Skin of body (tissue), 1 donor: ENCODE measurements at regions not wholly inside any gene's neighbourhood (a gene's known extent, or its start where the extent isn't known, plus 50 kb on each side); places are given as distances from the start of the nearest gene placed in this dataset.
"Not testable (repeated sequence)": the region's sequence is repeated elsewhere in the genome, so short reads cannot be mapped to it uniquely, and the experiment has no call there.

Experiments used
- DNase-seq: peaks from one replicate; lab custom pipeline; 2025; lab: John Stamatoyannopoulos, UW

DNA sequence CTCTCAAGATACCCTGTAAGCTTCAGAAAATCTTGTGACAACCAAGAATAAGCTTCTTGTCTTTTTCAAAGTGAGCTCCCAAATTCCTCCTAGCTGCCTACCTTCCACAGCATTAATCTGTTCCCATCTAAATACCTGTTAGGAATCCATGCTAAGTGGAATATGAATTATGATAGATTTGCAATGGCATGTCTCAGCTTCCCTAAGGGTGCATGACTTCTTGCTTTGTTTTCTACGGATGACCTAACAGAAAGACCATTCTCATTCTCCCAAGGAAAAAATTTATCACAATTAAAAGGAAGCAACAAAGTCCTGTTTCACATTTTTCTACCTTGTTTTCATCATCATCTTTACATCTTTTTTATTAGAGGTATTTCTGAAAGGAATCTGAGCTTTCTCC lies 532.7 kb downstream of the GRXCR1 start:
- no peak for DNase-seq

DNA sequence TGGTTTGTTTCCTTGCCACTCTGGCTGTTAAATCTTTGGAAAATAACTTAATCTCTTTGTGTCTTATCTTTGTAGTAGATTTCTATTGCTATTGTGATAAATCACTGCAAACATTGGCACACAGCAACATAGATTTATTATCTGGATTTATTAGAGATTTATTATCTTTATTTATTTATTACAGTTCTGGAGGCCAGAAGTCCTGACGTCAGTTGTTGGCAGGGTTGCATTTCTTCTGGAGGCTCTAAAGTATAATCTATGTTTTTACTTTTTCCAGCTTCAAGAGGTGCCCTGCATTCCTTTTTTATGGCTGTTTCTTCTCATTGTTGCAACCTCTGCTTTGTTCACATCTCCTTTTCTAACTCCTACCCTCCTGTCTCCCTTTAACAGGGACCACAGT lies 542.8 kb downstream of the GRXCR1 start:
- no peak for DNase-seq

DNA sequence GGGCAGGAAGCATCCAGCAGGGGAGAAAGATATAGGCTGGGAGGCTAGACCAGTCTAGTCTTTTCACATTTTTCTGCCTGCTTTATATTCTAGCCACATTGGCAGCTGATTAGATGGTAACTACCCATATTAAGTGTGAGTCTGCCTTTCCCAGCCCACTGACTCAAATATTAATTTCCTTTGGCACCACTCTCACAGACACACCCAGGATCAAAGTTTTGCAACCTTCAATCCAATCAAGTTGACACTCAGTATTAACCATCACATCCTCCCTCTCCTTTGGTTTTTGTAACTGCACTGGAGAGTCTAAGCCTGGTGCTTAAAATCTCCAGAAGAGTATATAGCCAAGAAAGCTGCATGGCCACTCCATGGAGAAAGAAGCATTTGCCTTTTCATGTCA lies 560.4 kb downstream of the GRXCR1 start:
- DNase-seq: no peak

DNA sequence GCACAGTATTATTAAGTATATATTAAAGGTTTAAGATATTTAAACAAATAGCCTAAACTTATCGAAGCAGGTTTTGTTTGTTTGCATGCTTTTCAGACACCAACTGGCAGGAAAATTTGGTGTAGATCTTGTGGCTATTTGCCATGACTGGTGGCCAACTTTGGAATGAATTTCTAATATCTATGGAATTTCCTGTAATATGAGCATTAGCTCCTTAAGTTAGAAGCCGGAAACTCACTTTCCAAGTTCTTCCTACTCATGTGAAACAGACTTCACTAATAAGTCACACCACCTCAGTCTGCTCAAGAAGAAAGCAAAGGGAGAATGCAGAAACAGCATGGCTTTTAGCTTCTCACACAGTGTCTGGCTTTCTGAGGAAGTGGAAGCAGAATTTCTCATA lies 563.9 kb downstream of the GRXCR1 start:
- no peak for DNase-seq

DNA sequence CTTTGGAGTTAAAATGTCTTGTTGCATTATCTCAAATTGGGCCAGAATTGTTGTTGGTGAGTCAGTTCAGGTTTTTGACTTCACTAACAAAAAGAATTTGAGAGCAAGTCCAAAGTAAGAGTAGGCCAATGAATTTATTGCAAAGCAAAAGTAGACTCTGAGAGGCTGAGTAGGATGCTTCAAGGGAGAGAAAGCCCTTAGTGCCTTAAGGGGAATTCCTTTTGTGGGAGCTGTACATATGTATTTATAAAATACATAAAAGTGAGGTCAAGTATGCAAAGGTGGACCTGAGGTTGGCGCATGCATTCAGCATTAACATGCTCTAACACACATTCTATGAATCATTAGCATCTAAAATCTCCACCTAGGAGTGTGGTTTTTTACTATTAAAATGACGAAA lies 565.4 kb downstream of the GRXCR1 start:
- no peak for DNase-seq

DNA sequence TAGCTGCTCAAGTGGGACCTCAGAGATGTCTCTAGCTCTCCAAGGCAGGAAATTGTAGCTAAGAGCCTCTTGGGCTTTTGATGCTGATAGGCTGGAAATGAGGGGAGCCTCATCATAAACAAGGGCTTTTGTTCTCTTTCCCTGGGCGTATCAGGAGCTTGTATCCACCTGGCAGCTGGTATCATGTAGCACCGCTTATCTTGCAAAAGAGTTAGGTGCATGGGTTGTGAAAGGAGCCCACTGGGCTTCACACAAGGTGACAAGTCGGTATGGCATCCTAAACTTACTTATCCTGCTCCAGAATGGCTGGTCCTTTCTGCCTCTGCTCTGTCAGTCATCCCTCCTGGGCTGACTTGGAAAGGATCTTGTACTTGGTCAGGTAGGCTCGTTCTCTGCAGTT lies 565.8 kb downstream of the GRXCR1 start:
- no peak for DNase-seq

DNA sequence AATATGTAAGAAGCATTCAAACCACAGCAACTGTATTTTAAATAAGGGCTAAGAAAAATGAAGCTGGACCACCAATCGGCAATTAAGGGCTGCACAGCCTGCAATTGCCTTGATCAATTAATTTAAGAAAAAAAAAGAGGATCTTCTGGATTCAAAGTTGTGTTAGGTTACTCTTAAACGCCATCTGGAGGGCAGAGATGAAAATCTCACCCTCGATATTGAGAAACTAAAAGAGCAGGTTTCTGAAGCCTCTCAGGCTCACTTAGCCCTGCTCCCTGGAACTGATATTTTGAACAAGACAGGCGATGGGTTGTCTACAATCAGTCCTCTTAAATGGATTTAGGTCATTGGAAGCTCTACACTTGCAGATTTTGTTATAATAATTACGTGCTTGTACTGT lies 579.4 kb downstream of the GRXCR1 start:
- DNase-seq: no peak

DNA sequence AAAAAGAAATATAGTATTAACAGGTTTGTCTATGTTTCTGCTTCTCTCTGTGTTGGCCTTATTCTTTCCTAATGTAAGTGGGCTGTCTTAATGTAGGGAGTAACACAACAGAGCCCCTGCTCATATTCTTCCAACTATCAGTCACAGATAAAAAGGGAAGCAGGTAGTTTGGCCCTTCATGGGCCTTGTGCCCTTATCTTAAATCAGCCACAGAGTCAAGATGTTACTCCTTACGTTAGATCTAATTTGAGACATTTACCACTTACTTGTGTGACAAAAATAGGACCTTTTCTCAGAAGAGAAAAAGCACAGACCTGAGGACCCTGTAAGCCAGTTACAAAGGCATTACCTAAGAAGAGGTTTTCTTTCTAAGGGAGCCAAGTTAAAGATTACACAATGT lies 589.0 kb downstream of the GRXCR1 start:
- no peak for DNase-seq

DNA sequence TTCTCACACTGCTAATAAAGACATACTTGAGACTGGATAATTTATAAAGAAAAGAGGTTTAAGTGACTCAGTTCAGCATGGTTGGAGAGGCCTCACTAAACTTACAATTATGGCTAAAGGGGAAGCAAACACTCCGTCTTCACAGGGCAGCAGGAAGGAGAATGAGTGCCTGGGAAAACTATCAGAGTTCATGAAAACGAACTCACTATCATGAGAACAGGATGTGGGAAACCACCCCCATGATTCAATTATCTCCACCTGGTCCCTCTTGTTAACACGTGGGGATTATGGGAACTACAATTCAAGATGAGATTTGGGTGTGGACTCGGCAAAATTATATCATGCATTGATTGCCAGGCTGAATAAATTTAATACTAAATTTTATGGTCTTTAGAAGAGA lies 592.7 kb downstream of the GRXCR1 start:
- DNase-seq: no peak

DNA sequence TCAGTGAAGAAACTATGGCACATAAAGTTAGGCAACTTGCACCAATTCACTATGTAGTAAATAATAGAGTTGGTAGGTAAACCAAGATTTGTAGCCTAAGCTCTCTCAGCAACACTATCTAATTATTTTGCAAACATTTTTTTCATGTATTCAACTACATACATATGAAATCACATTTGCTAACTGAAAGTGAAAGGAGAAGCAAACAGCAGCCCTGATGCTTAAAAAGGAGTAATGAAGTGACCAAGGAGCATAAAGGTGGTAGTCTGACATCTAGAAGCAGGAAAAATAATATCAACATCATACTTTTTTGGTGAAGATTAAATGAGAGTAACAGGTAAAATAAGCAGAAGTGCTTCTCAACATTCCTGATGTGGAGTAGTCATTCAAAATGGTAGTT lies 603.7 kb downstream of the GRXCR1 start:
- DNase-seq: no peak

DNA sequence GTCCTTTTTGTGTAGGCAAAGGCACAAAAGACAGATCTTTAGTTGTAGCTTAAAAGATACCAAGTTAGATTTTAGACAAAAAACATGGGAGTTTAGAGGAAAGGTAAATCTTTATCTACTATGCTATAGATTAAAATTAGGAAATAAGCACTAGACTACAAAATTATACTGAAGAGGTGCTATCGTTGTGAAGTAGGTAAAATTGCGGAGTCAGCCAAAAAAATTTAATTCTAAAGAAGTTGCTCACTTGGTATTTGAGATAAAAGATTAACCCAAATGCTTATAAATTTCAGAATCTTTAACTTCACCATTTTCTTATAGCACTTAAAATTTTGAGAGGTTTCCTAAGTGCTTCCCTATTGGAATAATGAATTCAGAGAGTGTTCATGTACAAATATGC lies 604.1 kb downstream of the GRXCR1 start:
- no peak for DNase-seq

DNA sequence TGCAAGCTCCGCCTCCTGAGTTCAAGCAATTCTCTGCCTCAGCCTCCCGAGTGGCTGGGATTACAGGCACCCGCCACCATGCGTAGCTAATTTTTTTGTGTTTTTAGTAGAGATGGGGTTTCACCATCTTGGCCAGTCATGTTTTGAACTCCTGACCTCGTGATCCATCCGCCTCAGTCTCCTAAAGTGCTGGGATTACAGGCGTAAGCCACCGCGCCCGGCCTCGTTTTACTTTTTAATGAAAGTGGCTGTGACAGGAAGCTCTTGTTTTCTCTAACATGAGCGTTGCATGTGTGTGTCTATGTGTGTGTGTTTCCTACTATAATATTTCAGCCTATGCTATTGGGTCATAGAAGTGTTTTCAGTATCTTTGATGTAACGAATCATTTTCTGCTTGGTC lies 613.3 kb downstream of the GRXCR1 start:
- DNase-seq: not testable (repeated sequence)

DNA sequence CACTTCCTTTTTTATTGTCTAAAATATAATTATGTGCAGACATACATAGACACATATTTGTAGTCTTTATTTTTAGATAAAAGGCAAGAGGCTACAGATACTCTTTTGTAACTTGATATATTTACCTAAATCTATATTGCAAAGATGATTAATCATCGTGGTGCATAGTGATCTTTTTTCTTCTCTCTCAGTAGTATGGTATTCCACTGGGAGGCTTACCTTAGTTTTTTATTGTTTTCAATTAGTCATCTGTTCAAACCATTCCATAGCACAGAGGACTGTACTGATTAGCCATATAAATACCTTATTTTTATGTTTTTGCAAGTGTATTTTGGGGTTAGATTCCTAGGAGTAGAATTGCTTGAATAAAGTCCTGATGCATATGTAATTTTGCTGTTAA lies 619.7 kb downstream of the GRXCR1 start:
- DNase-seq: no peak

DNA sequence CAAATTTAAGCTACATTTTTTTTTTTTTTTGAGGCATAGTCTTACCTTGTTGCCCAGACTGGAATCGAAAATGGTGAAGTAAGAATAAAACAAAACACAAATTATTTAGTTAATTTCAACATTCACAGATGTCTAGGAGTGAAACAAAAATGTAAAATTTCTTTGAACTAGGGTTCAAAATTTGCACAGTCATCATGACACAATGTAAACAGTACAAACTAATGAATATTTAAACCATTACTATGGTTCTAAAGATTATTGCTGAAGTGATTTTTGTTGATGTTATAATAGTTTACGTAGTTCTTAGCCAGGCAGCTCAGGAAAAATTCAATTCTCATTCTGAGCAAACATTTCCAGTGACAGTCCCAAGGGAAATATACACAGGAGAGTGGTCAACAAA lies 633.1 kb downstream of the GRXCR1 start:
- no peak for DNase-seq

DNA sequence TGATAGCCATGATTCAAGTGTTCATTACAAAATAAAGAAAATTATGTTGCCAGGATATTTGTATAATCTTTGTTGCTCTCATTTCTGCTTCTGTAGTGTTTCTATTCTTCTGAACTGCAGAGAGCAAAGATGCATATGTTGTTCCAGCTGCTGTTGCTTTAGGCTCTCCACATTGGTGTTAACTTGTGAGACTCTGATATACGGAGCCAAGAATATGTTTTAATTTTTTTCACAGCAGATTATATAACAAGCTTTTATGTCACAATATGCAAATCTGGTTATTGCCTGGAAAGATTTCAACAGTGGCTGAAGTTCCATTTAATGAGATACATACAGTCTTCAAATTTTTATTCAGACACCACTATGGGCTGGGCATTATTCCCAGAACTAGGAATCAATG lies 655.0 kb downstream of the GRXCR1 start:
- DNase-seq: peak; percentile 2

DNA sequence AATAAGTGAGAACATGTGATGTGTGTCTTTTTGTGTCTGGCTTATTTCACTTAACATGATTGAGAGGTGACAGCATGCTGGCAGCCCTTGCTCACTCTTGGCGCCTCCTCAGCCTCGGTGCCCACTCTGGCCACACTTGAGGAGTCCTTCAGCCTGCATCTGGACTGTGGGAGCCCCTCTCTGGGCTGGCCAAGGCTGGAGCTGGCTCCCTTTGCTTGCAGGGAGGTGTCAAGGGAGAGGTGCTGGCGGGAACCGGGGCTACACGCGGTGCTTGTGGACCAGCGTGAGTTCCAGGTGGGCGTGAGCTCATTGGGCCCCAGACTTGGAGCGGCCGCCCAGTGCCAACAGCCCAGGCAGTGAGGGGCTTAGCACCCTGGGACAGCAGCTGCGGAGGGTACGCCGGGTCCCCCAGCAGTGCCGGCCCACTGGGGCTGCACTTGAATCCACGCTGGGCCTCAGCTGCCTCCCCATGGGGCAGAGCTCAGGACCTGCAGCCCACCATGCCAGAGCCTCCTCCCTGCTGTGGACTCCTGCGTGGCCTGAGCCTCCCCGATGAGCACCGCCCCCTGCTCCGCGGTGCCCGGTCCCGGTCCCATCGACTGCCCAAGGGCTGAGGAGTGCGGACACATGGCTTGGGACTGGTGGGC lies 658.6 kb downstream of the GRXCR1 start:
- DNase-seq: no peak

DNA sequence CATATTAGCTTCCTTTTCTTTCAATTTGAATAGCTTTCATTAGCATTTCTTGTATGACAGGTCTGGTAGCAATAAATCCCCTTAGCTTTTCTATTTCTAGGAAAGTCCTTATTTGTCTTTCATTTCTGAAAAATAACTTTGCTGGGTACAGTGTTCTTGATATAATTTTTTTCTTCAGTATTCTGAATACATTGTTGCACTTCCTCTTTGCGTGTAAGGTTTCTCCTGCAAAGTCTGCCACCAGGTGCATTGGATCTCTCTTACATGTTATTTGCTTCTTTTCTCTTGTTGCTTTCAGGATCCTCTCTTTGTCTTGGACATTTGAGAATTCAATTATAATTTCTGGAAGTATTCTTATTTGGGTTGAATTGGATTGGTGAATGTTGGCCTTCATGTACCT lies 663.7 kb downstream of the GRXCR1 start:
- DNase-seq: no peak

DNA sequence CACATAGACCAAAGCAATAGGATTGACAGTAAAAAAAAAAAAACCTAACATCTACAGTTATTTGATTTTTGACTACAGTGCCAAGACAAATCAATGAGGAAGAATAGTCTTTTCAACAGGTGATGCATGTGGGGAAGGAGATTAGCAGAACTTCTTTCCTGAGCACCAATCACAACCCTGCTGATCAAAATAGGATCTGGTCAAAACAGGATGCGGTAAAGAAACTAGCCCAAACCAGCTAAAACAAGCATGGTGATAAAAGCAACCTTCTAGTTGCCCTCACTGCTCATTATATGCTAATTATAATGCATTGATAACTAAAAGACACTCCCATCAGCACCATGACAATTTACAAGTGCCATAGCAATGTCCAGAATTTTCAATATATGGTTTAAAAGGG lies 667.5 kb downstream of the GRXCR1 start:
- DNase-seq: no peak

DNA sequence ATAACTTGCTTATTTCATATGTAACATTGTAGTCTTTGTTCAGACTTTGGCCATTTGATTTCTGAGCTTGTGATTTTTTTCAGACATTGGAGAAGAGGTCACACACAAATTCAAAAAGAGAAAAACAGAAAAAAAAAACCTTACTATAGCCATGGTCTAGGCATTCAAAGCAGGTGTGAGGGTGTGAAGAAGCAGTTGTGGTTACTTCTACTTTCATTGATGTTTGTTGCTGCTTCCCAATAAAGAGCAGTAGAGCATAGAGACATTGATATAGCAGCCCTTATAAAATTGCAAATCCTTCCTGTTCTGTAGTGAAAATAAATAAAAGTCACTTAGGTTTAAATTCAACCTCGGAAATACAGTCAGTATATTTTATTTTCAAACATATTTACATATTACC lies 671.6 kb downstream of the GRXCR1 start:
- no peak for DNase-seq

DNA sequence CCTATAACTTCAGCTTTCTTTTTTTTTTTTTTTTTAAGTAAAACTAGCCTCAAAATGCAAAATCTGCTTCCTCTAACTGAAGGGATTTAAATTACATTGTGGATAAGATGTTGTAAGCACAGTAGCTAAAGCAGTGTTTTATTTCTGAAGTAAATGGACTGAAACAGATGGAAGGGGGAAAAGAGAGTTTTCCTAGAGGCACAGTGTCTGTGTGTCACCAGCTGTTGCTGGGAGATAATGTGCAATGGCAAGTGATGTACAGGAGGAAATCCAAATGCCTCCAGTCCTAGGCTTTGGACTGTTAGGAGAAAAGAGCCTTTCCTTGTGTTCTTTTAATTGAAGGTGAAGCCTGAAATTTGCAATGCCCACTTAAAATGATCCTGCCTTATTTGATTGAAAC lies 672.1 kb downstream of the GRXCR1 start:
- DNase-seq: no peak

DNA sequence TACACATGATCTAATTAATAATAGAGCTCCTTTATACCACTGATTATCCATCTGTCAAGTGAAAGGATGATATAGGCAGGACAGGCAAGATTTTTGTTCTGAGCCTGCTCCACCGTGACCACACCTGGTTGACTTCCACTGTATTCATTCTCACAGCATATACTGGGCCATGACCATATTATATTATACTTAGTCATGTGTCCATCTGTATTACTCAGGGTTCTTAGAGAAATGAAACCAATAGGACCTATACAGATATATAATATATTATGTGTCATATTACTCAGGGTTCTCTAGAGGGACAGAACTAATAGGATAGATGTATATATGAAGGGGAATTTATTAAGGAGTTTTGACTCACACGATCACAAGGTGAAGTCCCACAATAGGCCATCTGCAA lies 675.1 kb downstream of the GRXCR1 start:
- DNase-seq: no peak

DNA sequence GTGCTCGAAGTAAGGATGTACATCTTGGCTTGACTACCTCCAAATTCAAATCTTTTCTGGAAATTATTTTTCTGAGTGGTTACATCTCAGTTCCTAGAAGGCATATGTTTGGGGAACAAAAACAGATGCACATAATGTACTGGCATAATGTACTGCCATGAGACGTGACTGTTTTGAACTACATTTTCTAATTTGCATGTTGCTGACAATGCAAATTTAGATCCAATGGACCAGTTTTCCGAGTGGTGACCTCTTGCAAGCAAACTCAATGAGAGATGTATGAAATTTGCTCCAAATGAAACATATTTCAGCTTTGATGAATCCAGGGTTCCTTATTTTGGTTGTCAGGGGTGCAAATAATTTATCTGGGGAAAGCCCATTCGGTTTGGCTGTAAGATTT lies 694.3 kb downstream of the GRXCR1 start:
- no peak for DNase-seq

DNA sequence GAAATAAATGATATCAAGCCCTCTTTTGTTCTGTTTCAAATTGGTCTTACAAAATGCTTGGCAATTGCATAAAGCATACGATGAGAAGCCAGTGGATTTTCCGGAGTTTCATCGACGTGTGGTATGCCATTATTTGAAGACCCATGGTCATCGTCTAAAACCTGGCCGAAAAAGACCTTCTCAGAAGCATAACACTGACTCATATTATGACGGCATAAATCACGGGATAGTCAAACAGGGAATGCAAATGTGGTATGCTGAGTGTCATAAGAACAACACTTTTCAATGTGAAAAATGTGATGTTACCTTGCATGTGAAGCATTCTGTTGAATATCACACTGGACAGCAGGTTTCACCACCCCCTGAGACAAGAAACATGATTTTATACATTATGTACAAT lies 695.2 kb downstream of the GRXCR1 start:
- no peak for DNase-seq

DNA sequence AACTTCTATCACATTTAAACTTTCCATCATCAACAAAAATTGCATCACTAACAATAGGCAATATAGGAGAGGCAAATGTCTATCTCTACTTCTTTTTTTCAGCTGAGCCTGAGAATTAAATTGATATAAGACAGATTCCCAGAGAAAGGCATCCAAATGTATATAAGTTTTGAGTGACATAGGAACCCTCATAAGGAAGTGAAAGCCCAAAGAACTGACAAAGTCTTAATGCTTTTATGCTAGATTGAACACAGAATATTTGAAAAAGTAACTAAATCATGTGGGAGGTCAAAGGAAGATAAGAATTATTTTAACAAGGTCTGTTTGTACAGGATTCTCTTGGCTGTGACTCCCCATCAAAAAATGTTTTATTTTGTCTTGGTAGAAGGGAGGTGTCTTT lies 714.9 kb downstream of the GRXCR1 start:
- DNase-seq: no peak
